H1 (cell line): ENCODE measurements at regions not wholly inside any gene's neighbourhood (a gene's known extent, or its start where the extent isn't known, plus 50 kb on each side); places are given as distances from the start of the nearest gene placed in this dataset.

Experiments used
- CTCF ChIA-PET: fragments of 300-600 bp; sonication (Branson Sonifier 250); formaldehyde crosslinking; loops from one replicate; lab custom pipeline; 2021; ENCODE audit not compliant: partially characterized antibody; lab: Charles Lee
- POLR2A ChIA-PET: fragments of 300-600 bp; sonication (Branson Sonifier 250); formaldehyde crosslinking; loops from one replicate; lab custom pipeline; 2021; ENCODE audit warnings: inconsistent platforms; ENCODE audit not compliant: partially characterized antibody; lab: Charles Lee
- DNase-seq, 2 experiments: peaks; one replicate each; pipeline versions ENCODE4 v3.0.0 to v3.0.0-alpha.2; 2010 to 2022; ENCODE audit warnings: low spot score in 2 of 2, low read depth in 1 of 2, mixed read lengths in 1 of 2
- FAIRE-seq: peaks from 2 replicates; lab custom pipeline; 2011; peaks lifted over from hg19 to GRCh38; lab: Jason Lieb, UNC
- H2AFZ ChIP-seq: 2 replicates; pipeline ENCODE4 v1.8.1; 2012; ENCODE audit warnings: low read length, inconsistent platforms
- H2AK5ac ChIP-seq: 2 replicates; pipeline ENCODE4 v1.6.1; 2013; ENCODE audit warnings: low read depth, low read length
- H2BK120ac ChIP-seq: replicated peaks from 2 replicates; pipeline ENCODE3; 2013; ENCODE audit warnings: low read depth, low read length, inconsistent platforms
- H2BK12ac ChIP-seq: 2 replicates; pipeline ENCODE4 v1.6.1; 2013; ENCODE audit warnings: low read depth, low read length
- H2BK15ac ChIP-seq: 2 replicates; pipeline ENCODE4 v1.6.1; 2013; ENCODE audit warnings: low read length
- H2BK20ac ChIP-seq: 2 replicates; pipeline ENCODE4 v1.6.1; 2013; ENCODE audit warnings: low read length
- H2BK5ac ChIP-seq: 2 replicates; pipeline ENCODE4 v1.6.1; 2013; ENCODE audit warnings: low read depth, low read length
- H3K14ac ChIP-seq: 2 replicates; pipeline ENCODE4 v1.6.1; 2013; ENCODE audit warnings: inconsistent platforms; ENCODE audit not compliant: insufficient read length
- H3K18ac ChIP-seq: 2 replicates; pipeline ENCODE4 v1.6.1; 2013; ENCODE audit warnings: low read length; ENCODE audit errors: extremely low read depth
- H3K23ac ChIP-seq: 2 replicates; pipeline ENCODE4 v1.6.1; 2013; ENCODE audit warnings: inconsistent platforms; ENCODE audit not compliant: insufficient read length
- H3K23me2 ChIP-seq: 2 replicates; pipeline ENCODE4 v1.6.1; 2013; ENCODE audit warnings: low read depth, low read length
- H3K27ac ChIP-seq: 2 replicates; pipeline ENCODE4 v1.6.1; 2011; ENCODE audit warnings: low read depth, low read length, inconsistent platforms
- H3K27me3 ChIP-seq, 4 experiments: replicated peaks in 1 of 4; 1 replicate in 1 of 4; 2 replicates in 3 of 4; pipeline versions ENCODE4 v1.6.1 to v1.8.1; 2011 to 2013; ENCODE audit warnings: low read length in 3 of 4, mild to moderate bottlenecking in 3 of 4, inconsistent platforms in 2 of 4, mixed read lengths in 2 of 4, moderate library complexity in 1 of 4; ENCODE audit not compliant: control insufficient read depth in 3 of 4, insufficient read depth in 3 of 4; ENCODE audit errors: extremely low read depth in 1 of 4
- H3K36me3 ChIP-seq, 4 experiments: 2 replicates each; pipeline versions ENCODE4 v1.6.1 to v1.8.1; 2011 to 2013; ENCODE audit warnings: mild to moderate bottlenecking in 4 of 4, low read length in 3 of 4, moderate library complexity in 2 of 4, control low read depth in 1 of 4, inconsistent platforms in 1 of 4; ENCODE audit not compliant: insufficient read depth in 4 of 4, control insufficient read depth in 2 of 4
- H3K4ac ChIP-seq: replicated peaks from 2 replicates; pipeline ENCODE3; 2013; ENCODE audit warnings: low read length, low read depth, mixed read lengths, inconsistent platforms; ENCODE audit not compliant: insufficient read length
- H3K4me1 ChIP-seq, 4 experiments: replicated peaks in 1 of 4; 1 replicate in 1 of 4; 2 replicates in 3 of 4; pipeline versions ENCODE4 v1.6.1 to v1.8.1; 2011 to 2013; ENCODE audit warnings: low read length in 3 of 4, inconsistent platforms in 2 of 4, mixed read lengths in 1 of 4; ENCODE audit not compliant: insufficient read depth in 4 of 4, control insufficient read depth in 3 of 4
- H3K4me2 ChIP-seq, 2 experiments: 2 replicates each; pipeline versions ENCODE4 v1.6.1 to v1.8.1; 2011 to 2013; ENCODE audit warnings: low read depth in 2 of 2, low read length in 2 of 2, control low read depth in 1 of 2, inconsistent platforms in 1 of 2, mild to moderate bottlenecking in 1 of 2; ENCODE audit not compliant: insufficient read depth in 1 of 2
- H3K4me3 ChIP-seq, 4 experiments: fragments of 200-600, 300-600 bp in 1 of 4; sonication (generic), shearing (Covaris generic), sonication (Bioruptor Twin) in 1 of 4; 2 replicates each; pipeline versions ENCODE4 v1.5.1 to v1.8.1; 2011 to 2016; ENCODE audit warnings: low read length in 4 of 4, low read depth in 3 of 4, control low read depth in 2 of 4, inconsistent platforms in 2 of 4, mild to moderate bottlenecking in 2 of 4, mixed read lengths in 1 of 4, moderate library complexity in 1 of 4; ENCODE audit not compliant: insufficient read depth in 2 of 4; ENCODE audit errors: extremely low read depth in 1 of 4
- H3K56ac ChIP-seq: replicated peaks from 2 replicates; pipeline ENCODE3; 2013; ENCODE audit warnings: low read depth, mild to moderate bottlenecking, mixed read lengths, low read length, inconsistent platforms; ENCODE audit not compliant: insufficient read length
- H3K79me1 ChIP-seq: 2 replicates; pipeline ENCODE4 v1.6.1; 2013; ENCODE audit warnings: low read depth, low read length, control low read depth
- H3K79me2 ChIP-seq, 2 experiments: 2 replicates each; pipeline versions ENCODE4 v1.6.1 to v1.8.1; 2012 to 2013; ENCODE audit warnings: low read length in 2 of 2, mild to moderate bottlenecking in 2 of 2, inconsistent platforms in 1 of 2; ENCODE audit not compliant: insufficient read depth in 2 of 2, control insufficient read depth in 1 of 2
- H3K9ac ChIP-seq, 4 experiments: replicated peaks in 1 of 4; 1 replicate in 1 of 4; 2 replicates in 3 of 4; pipeline versions ENCODE4 v1.6.1 to v1.8.1; 2011 to 2013; ENCODE audit warnings: low read depth in 3 of 4, low read length in 3 of 4, control low read depth in 2 of 4, mild to moderate bottlenecking in 2 of 4, moderate library complexity in 2 of 4, inconsistent platforms in 1 of 4; ENCODE audit errors: extremely low read depth in 1 of 4
- H3K9me3 ChIP-seq, 2 experiments: 2 replicates each; pipeline versions ENCODE4 v1.6.1 to v1.8.1; 2012 to 2013; ENCODE audit warnings: mild to moderate bottlenecking in 2 of 2, moderate library complexity in 2 of 2, control low read depth in 1 of 2, inconsistent platforms in 1 of 2, low read depth in 1 of 2, low read length in 1 of 2, mixed read lengths in 1 of 2; ENCODE audit not compliant: insufficient read depth in 2 of 2
- H4K20me1 ChIP-seq, 2 experiments: replicated peaks in 1 of 2; 2 replicates each; pipeline versions ENCODE3 to v1.8.1; 2011 to 2013; ENCODE audit warnings: inconsistent platforms in 2 of 2, low read length in 2 of 2, mild to moderate bottlenecking in 1 of 2; ENCODE audit not compliant: insufficient read depth in 2 of 2, control insufficient read depth in 1 of 2
- H4K5ac ChIP-seq: 2 replicates; pipeline ENCODE4 v1.6.1; 2013; ENCODE audit warnings: low read length, low read depth, mixed read lengths, inconsistent platforms; ENCODE audit not compliant: insufficient read length
- H4K8ac ChIP-seq: 2 replicates; pipeline ENCODE4 v1.8.0; 2013; ENCODE audit warnings: mild to moderate bottlenecking, moderate library complexity, low read length, inconsistent platforms; ENCODE audit not compliant: insufficient read depth; ENCODE audit errors: extremely low read depth
- H4K91ac ChIP-seq: replicated peaks from 2 replicates; pipeline ENCODE3; 2013; ENCODE audit warnings: low read length, mixed read lengths, inconsistent platforms; ENCODE audit not compliant: insufficient read length
- E2F6 ChIP-seq: IDR thresholded peaks from 2 replicates; pipeline ENCODE4 v1.6.1; 2012; ENCODE audit warnings: inconsistent platforms
- SAP30 ChIP-seq: fragments of 300-600 bp; sonication (generic); IDR thresholded peaks from 2 replicates; pipeline ENCODE4 v1.7.1; 2012; ENCODE audit warnings: low read length, moderate library complexity, mild to moderate bottlenecking, inconsistent platforms; ENCODE audit not compliant: insufficient read depth, insufficient replicate concordance
- SP4 ChIP-seq: IDR thresholded peaks from 2 replicates; pipeline ENCODE4 v1.6.1; 2012; ENCODE audit warnings: low read length, inconsistent platforms
- YY1 ChIP-seq: IDR thresholded peaks from 2 replicates; pipeline ENCODE4 v1.6.1; 2011; ENCODE audit warnings: low read depth, mild to moderate bottlenecking, low read length
- WGBS, 2 experiments: shearing (Covaris generic) in 1 of 2; methylation state at CpG; one replicate each; pipeline versions ENCODE4 v1.1.6 to v1.1.7; 2013 to 2015; ENCODE audit warnings: low lambda C conversion rate in 2 of 2, mixed read lengths in 2 of 2, inconsistent platforms in 1 of 2, low coverage in 1 of 2, missing lambda C conversion rate in 1 of 2; ENCODE audit not compliant: insufficient replicate concordance in 2 of 2, insufficient coverage in 1 of 2, insufficient read length in 1 of 2; ENCODE audit errors: extremely low coverage in 1 of 2, missing lambda C conversion rate in 1 of 2; 5-methylcytosine and 5-hydroxymethylcytosine counted together

DNA sequence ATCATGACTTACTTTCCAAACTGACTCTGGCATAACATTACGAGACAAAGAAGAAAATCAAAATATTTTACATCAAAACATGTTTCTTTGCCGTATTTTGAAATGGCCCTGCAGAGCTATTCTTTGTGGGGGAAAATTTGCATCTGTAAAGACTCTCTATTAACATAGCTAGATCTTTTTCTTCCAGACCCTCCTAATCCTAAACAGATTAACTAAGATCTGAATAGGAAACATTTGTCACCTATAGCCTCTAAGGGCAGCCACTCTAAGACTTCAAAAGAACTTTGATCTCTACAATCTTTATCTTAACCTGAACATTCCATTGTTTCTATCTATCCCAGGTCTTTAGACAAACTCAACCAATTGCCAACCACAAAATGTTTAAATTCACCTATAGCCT, 176.6 kb upstream of the CENPE start:
- H2BK12ac ChIP-seq = 0 out of 2 replicates have a peak overlapping the region, but pooled peaks have one; percentile 31
- 0 out of 4 replicates have a peak, but pooled peaks cover 0 to under 1% of the 10 kb centered on the region in 2 experiments for H3K9me3 ChIP-seq
- no peak overlapping the region for H3K56ac ChIP-seq
- no peaks in the 10 kb centered on the region for H3K79me2 ChIP-seq
- no peak overlapping the region for H3K4ac ChIP-seq
- H3K23me2 ChIP-seq = 0 out of 2 replicates have a peak, but pooled peaks cover 2% of the 10 kb centered on the region
- no peaks in the 10 kb centered on the region; a peak in 1 of 7 replicates for H3K27me3 ChIP-seq
- ChIA-PET POLR2A (no interaction called here), CTCF (no interaction called here)
- no peak overlapping the region for H2BK5ac ChIP-seq
- no peak overlapping the region for H4K8ac ChIP-seq
- no peak overlapping the region for H3K27ac ChIP-seq
- H3K14ac ChIP-seq = no peak overlapping the region
- H3K18ac ChIP-seq = no peak overlapping the region
- H2BK20ac ChIP-seq = no peak overlapping the region
- no peak overlapping the region for H3K23ac ChIP-seq
- FAIRE-seq = no peak
- H2AFZ ChIP-seq = no peak overlapping the region
- no peak overlapping the region for H2BK15ac ChIP-seq
- 74% methylated on average over 2 of the region's 2 CpGs; no CpG with 5 or more reads in 1 of the 2 experiments for WGBS, 2 experiments
- H3K4me2 ChIP-seq = no peak overlapping the region
- DNase-seq = no peak
- H3K36me3 ChIP-seq = no peaks in the 10 kb centered on the region
- no peak overlapping the region for H2AK5ac ChIP-seq
- H4K5ac ChIP-seq = no peak overlapping the region
- peaks cover 0 to 6% (median 4%) of the 10 kb centered on the region in 4 experiments; a peak in 2 of 7 replicates for H3K4me1 ChIP-seq
- H4K20me1 ChIP-seq = no peaks in the 10 kb centered on the region
- H3K4me3 ChIP-seq = no peak overlapping the region; a peak in 1 of 8 replicates
- no peak overlapping the region for H2BK120ac ChIP-seq
- H3K9ac ChIP-seq = no peak overlapping the region
- no peaks in the 10 kb centered on the region for H3K79me1 ChIP-seq
- H4K91ac ChIP-seq = no peak overlapping the region
- TF ChIP-seq SP4 (no peak), E2F6 (no peak), YY1 (no peak), SAP30 (no peak)
